ENCODE measurements at regions not wholly inside any gene's neighbourhood (a gene's known extent, or its start where the extent isn't known, plus 50 kb on each side); places are given as distances from the start of the nearest gene placed in this dataset.

DNA sequence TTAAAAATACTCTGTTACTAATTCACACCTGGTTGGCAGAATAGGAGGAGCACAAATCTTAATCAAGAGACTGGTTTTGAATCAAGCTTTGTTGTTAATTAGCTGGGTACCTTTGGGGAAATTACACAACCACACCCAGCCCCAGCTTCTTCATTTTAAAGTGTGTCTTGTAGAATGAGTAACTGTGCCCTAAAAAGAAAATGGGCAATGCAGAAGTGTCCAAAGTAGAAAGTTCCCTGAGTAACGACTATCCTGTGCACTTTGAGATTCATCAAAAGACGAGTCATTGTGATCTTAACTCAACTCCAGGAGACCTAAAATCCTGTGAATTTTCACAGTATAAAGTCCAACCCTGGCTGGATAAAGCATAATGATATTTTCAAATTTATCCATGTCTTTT lies 792.3 kb upstream of the HS3ST1 start:
- TF ChIP-seq CTCF (IDR thresholded peaks at IDR 0.05) (no peak), POLR2A (IDR thresholded peaks at IDR 0.05) (no peak)

Measured in right lobe of liver (tissue), 4 donors.